HG03108 (cell line): ENCODE measurements at regions not wholly inside any gene's neighbourhood (a gene's known extent, or its start where the extent isn't known, plus 50 kb on each side); places are given as distances from the start of the nearest gene placed in this dataset.
"Not testable (repeated sequence)": the region's sequence is repeated elsewhere in the genome, so short reads cannot be mapped to it uniquely, and the experiment has no call there.

Experiments
- ATAC-seq: cut with Tn5 transposase; IDR thresholded peaks from one replicate; pipeline ENCODE4 v1.9.1; 2021; ENCODE audit warnings: moderate library complexity; ENCODE audit not compliant: unreplicated experiment

DNA sequence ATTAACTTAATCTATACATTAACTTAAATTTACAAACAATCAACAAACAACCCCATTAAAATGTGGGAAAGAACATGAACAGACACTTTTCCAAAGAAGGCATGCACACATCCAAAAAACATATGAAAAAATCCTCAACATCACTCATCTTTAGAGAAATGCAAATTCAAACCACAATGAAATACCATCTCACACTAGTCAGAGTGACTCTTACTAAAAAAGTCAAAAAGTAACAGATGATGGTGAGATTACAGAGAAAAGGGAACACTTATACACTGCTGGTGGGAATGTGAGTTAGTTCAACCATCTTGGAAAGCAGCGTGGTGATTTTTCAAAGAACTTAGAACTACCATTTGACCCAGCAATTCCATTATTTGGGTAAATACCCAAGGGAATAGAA lies 759.2 kb upstream of the SLITRK1 start:
- no peak for ATAC-seq

DNA sequence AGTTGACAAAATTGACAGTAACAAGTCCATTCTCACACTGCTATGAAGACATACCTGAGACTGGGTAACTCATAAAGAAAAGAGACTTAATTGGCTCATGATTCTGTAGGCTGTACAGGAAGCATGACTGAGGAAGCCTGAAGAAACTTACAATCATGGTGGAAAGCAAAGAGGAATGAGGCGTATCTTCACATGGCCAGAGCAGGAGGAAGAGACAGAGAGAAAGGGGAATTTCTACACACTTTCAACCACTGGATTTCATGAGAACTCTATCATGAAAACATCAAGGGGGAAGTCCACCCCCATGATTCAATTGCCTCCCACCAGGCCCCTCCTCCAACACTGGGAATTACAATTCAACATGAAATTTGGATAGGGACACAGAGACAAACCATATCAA lies 758.4 kb upstream of the SLITRK1 start:
- no peak for ATAC-seq

DNA sequence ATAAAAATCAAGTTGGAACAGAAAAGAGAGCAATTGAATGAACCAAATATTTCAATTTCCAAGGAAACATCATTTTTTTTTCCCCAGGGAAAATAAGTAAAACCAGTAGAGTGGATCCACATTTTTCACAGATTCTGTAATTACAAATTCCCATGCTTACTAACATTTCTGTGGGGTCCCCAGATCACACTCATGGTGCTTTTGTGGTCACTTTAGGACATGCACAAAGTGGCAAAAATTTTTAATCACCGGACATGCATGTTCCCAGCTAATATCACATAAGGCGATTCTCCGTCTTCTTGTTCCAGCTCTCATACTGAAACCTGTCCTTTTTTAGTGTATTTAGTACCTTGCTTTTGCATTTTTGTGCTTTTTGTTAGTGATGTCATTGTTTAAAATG lies 748.2 kb upstream of the SLITRK1 start:
- ATAC-seq, result no peak

DNA sequence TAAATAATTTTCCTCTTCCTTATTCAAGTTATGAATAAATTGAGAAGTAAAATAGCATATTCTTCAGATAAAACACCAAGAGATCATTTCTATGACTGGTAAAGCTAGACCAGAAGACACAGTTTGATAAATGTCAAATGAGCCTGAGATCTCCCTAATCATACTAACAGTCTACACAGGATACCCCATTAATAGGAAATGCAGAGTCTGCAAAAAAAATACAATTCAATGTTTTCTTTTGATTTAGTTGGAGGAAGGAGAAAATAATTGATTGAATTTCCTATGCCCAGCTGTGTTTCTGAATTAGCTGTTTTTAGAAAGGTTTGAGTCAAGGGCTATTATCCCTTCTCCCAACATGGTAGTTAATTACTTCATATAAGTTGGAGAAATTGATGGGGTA lies 734.6 kb upstream of the SLITRK1 start:
- no peak for ATAC-seq

DNA sequence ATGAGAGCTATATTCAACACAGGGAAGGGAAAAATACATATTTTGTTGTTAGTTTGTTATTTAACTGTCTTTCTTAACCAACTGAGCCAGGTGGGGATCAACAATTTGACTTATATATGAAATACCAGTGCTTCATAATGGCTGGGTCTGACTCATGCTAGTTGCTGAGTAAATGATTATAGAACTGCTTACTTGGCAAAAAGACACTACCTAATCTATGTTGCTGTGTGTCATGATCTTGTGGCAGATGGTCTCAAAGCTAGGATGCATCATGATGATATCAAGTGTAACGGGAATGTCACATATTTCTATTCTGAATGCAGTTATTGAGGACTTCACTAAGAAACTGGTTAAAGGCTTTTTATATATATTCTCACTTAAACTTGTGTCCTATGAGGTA lies 727.4 kb upstream of the SLITRK1 start:
- ATAC-seq, result no peak

DNA sequence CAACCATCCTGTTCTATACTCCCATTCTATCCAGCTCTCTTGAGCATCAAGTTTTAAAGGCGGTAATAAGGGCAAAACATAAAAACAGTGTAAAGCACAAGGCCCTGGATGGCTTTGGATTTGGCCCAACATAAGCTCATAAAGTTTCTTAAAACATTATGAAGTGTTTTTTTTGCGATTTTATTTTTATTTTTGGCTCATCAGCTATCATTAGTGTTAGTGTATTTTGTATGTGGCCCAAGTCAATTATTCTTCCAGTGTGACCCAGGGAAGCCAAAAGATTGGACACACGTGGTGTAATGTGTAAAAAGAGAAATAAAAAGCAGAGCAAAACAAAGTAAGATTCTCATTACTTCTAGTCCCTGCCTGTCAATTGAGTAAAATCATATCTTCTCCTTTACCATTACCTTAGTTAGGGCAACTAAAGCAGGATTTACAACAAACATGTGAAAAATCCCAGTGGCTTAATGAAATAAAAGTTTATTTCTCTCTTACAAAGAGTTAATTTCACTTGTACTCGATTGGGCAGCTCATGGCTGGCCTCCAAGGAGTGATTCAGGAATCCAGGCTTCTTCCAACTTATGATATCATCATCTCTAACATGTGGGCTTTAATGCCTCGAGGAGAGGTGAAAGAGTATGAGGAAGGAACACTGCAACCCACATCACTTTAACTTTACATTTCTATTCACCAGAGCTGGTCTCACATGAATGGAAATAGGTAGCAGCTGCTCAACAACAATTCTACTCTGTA lies 725.2 kb upstream of the SLITRK1 start:
- ATAC-seq, result no peak

DNA sequence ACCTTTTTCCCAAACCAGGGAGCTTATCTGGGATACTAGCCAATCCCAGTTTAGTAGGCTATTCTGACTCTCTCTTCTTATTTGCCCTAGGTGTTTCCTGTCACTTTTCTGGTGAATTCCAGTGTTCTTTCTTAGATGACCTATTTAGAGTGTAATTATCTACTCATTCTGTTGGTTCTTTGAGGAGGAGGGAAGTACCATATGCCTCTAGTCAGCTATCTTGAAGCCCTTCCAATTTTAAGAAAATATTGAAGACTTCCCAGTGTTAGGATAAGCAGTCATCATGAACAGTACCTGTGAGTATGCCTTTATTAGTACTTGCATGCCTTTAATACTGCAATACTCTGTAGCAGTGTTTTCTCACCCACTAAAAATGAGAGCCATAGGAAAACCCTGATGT lies 724.3 kb upstream of the SLITRK1 start:
- ATAC-seq, result no peak

GRCh38 chr13:84605927-84606326 lies 723.7 kb upstream of the SLITRK1 start:
- no peak for ATAC-seq

- ATAC-seq, result no peak
These were observed 709.2 kb upstream of the SLITRK1 start for GRCh38 chr13:84591444-84591843.

- no peak for ATAC-seq
These were observed 708.4 kb upstream of the SLITRK1 start for GRCh38 chr13:84590663-84591062.

DNA sequence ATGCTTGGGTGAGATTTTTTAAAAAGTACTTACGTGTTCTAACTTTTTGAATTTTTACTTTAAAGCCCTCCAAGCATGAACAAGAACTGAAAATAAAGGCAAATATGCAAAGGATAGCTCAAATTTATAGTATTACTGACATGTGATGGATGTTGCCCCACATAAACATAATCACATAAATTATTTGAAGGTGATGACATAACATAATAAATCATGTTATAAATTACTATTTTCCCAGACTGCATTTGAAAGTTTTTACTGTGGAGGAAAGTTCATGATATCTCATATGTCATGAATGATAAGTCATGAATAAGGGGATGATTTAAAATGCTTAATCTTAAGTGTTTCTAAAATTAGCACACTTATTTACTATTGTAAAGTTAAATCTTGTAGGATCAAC lies 705.7 kb upstream of the SLITRK1 start:
- ATAC-seq, result no peak

DNA sequence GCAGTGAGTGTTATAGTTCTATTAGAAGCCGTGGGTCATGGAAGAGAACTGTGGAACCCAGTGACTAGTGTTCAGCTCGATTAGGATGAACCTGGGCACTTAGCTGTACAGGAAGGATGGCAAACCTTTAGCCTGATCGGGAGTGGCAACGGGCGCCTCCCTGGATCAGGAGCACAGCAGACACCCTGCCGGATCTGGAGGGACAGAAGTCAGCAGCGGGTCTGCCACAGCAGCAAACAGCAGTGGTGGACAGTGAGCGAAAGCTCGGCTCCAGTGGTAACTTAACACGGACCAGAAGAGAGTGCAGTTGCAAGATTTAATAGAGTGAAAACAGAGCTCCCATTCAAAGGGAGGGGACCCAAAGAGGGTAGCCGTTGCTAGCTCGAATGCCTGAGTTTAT lies 697.6 kb upstream of the SLITRK1 start:
- not testable (repeated sequence) for ATAC-seq

GRCh38 chr13:84574851-84575250 lies 692.6 kb upstream of the SLITRK1 start:
- no peak for ATAC-seq

DNA sequence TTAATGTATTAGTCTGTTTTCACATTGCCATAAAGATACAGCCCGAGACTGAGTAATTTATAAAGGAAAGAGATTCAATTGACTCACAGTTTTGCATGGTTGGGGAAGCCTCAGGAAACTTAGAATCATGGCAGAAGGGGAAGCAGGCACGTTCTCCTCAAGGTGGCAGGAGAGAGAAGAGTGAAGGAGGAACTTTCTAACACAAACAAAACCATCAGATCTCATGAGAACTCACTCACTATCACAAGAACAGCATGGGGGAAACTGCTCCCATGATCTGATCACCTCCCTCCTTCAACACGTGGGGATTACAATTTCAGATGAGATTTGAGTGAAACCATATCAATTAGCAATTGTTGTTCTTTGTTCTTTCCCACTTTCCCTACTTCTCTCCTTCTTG lies 689.0 kb upstream of the SLITRK1 start:
- no peak for ATAC-seq

DNA sequence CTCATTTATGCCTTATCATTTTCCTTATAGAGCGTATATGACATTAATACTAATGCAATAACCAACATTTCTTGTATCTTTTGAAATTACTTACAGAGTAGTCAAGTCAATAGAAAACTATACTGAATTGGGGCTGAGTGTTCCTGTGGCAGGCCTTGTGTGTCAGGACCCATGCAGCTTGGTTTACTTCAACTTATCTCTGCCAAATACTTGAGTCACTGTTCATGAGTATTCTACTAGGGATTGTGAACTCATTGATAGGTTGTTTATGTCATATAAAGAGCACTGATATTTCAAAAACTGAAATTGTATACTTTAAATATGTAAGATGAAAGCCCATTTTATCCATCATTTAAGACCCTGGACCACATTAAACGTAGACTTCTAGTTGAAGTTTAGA lies 688.6 kb upstream of the SLITRK1 start:
- no peak for ATAC-seq

GRCh38 chr13:84569366-84569765 lies 687.1 kb upstream of the SLITRK1 start:
- no peak for ATAC-seq

GRCh38 chr13:84567848-84568247 lies 685.6 kb upstream of the SLITRK1 start:
- no peak for ATAC-seq

- no peak for ATAC-seq
These were observed 684.5 kb upstream of the SLITRK1 start for GRCh38 chr13:84566780-84567179.

- no peak for ATAC-seq
These were observed 681.3 kb upstream of the SLITRK1 start for GRCh38 chr13:84563611-84564010.

DNA sequence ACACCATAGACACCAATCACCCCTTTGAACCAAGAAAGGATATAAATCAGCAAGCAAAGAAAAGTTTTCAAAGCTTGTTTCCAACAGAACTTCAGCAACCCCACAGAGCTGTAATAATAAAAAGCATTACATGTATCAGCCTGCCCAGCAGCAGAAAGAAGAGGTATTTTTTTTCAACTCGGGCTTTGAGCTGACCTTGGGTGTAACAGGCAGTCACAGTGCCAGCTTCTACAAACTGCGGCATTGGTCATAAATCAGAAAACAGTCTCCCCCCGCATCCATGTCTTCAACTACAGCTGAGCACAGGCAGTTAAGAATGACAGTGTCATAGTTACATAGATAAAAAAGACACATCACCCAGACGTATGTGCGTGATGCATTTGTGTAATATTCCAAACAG lies 671.0 kb upstream of the SLITRK1 start:
- no peak for ATAC-seq

DNA sequence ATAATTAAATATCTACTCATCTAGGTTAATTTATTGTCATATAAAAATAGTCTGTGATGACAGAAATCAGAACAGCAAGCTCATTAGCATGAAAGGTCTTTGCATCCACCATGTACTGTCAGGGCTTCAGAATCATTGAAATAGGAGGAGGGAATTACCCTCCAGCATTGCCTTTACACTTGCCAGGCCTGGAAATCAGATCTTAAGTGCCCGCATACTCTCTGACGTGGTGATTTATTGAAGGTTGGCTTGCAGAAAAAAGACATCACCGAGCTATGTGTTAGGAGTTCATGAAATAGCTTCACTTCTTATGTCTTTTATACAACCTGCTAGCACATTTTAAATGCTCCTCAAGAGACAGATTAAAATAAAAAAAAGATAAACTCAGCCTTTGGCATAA lies 661.7 kb upstream of the SLITRK1 start:
- no peak for ATAC-seq

DNA sequence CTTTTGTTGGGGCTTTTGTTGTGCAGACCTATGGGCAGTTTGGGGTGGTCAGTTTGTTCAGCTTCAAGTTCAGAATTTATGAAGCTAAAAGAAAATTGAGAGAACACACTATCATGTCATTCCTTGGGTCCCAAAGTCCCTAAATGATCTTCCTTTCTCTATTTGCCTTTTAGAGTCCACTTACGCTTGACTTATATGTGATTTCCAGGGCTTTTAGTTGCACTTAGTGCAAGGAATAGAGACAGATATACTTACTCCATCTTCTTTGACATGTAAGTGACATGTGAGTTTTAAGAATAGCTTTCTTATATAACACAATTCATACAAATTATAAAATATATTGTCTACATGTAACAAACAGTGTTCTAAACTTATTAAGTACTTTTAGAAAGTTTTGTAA lies 660.1 kb upstream of the SLITRK1 start:
- no peak for ATAC-seq

GRCh38 chr13:84536906-84537305 lies 654.6 kb upstream of the SLITRK1 start:
- ATAC-seq, result no peak
